HEK293T (cell line): ENCODE measurements at regions not wholly inside any gene's neighbourhood (a gene's known extent, or its start where the extent isn't known, plus 50 kb on each side); places are given as distances from the start of the nearest gene placed in this dataset.

ENCODE experiments used
- CTCF ChIA-PET: fragments of 350-600 bp; formaldehyde crosslinking; extraction: SDS; loops from one replicate; lab custom pipeline; 2021; ENCODE audit warnings: antibody characterized with exemption, inconsistent platforms; lab: Yijun Ruan, JAX
- POLR2A ChIA-PET: fragments of 350-600 bp; formaldehyde crosslinking; extraction: SDS; loops from one replicate; lab custom pipeline; 2020; ENCODE audit warnings: antibody characterized with exemption, inconsistent platforms; lab: Yijun Ruan, JAX
- DNase-seq: peaks from one replicate; pipeline ENCODE4 v3.0.0; 2012; ENCODE audit warnings: mixed read lengths; ENCODE audit errors: extremely low spot score
- ARNT ChIP-seq: fragments of 450-650 bp; IDR thresholded peaks from 2 replicates; pipeline ENCODE4 v1.6.1; 2017; ENCODE audit warnings: mild to moderate bottlenecking
- BHLHE40 ChIP-seq: fragments of 450-650 bp; IDR thresholded peaks from 2 replicates; pipeline ENCODE4 v1.6.1; 2016; ENCODE audit warnings: mild to moderate bottlenecking, moderate library complexity, borderline replicate concordance
- CTBP1 ChIP-seq: fragments of 450-650 bp; IDR thresholded peaks from 2 replicates; pipeline ENCODE4 v1.6.1; 2016; ENCODE audit warnings: borderline replicate concordance
- ELF4 ChIP-seq: fragments of 450-650 bp; IDR thresholded peaks from 2 replicates; pipeline ENCODE4 v1.6.1; 2017; ENCODE audit warnings: antibody characterized with exemption
- FOXA1 ChIP-seq: fragments of 450-650 bp; IDR thresholded peaks from 2 replicates; pipeline ENCODE4 v1.6.1; 2016; ENCODE audit warnings: mild to moderate bottlenecking
- FOXK2 ChIP-seq: fragments of 450-650 bp; IDR thresholded peaks from 2 replicates; pipeline ENCODE4 v1.6.1; 2016; ENCODE audit warnings: mild to moderate bottlenecking
- FOXM1 ChIP-seq: fragments of 450-650 bp; IDR thresholded peaks from 2 replicates; pipeline ENCODE4 v1.6.1; 2017; ENCODE audit warnings: mild to moderate bottlenecking, borderline replicate concordance
- HDGF ChIP-seq: fragments of 450-650 bp; IDR thresholded peaks from 2 replicates; pipeline ENCODE4 v1.6.1; 2017; ENCODE audit warnings: antibody characterized with exemption, borderline replicate concordance
- L3MBTL2 ChIP-seq: fragments of 450-650 bp; conservative IDR thresholded peaks from 2 replicates; pipeline ENCODE4 v1.6.1; 2016; ENCODE audit warnings: mild to moderate bottlenecking
- LEF1 ChIP-seq: fragments of 450-650 bp; IDR thresholded peaks from 2 replicates; pipeline ENCODE4 v1.6.1; 2017; ENCODE audit warnings: mild to moderate bottlenecking, borderline replicate concordance
- NFRKB ChIP-seq: fragments of 450-650 bp; IDR thresholded peaks from 2 replicates; pipeline ENCODE4 v1.6.1; 2016; ENCODE audit warnings: mild to moderate bottlenecking, moderate library complexity
- SP1 ChIP-seq: fragments of 450-650 bp; IDR thresholded peaks from 2 replicates; pipeline ENCODE4 v1.6.1; 2017
- SUZ12 ChIP-seq: fragments of 450-650 bp; IDR thresholded peaks from 2 replicates; pipeline ENCODE4 v1.6.1; 2016; ENCODE audit warnings: mild to moderate bottlenecking
- TARDBP ChIP-seq: fragments of 450-650 bp; IDR thresholded peaks from 2 replicates; pipeline ENCODE4 v1.6.1; 2016
- ZNF384 ChIP-seq: fragments of 450-650 bp; IDR thresholded peaks from 2 replicates; pipeline ENCODE4 v1.6.1; 2016
- TF ChIP-seq, protein P1 (sequence below): fragments of 450-650 bp; IDR thresholded peaks from 2 replicates; pipeline ENCODE4 v1.6.1; 2016

DNA sequence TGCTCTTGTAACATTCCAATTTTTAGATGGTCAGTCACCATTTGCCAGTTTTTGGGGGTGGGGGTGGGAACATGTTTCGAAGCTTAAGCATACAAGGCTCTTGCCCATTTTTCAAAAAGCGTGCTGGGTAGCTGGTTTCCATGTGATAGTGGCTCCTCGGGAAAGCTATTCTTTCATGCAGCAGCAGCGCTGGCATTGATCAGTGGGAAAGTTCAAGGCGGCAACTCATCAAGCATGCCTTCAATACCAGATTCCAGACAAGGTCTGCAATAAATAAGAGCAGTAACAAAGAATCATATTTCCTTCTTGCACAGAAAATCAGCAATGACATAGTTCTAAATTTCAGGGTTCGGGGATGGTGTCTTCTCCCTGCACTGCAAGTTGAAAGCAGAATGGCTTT is 133.5 kb upstream of the ONECUT1 start:
- no peak for DNase-seq
- POLR2A ChIA-PET, result no interaction called here
- CTCF ChIA-PET, result no interaction called here
- TF ChIP-seq FOXM1, result no peak
- TF ChIP-seq SP1, result no peak
- no peak for TF ChIP-seq ZNF384
- no peak for TF ChIP-seq NFRKB
- TF ChIP-seq LEF1, result no peak
- TF ChIP-seq SUZ12, result no peak
- no peak for TF ChIP-seq CTBP1
- TF ChIP-seq ELF4, result no peak
- no peak for TF ChIP-seq HDGF

DNA sequence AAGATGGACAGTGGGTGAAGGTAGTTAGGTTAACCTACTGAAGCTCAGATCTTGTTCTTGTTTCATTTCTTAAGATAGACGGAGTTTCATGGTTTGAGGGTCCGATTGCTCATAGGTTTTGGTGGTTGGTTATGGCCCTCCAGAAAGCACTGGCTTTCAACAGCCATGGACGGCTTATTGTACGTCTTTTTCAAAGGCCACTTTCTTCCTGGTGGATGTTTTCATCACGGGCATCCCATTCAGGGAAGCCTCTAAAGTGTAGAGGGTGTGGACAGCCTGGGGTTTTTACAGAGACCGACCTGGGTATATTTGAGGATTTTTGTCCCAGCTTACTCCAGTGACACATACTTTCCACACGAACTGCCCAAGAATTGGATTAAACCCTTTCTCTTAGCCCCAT is 132.7 kb upstream of the ONECUT1 start:
- DNase-seq, result no peak
- ChIA-PET POLR2A (no interaction called here), CTCF (no interaction called here)
- no peak for TF ChIP-seq L3MBTL2
- TF ChIP-seq CTBP1, result no peak
- TF ChIP-seq FOXM1, result no peak
- TF ChIP-seq ZNF384, result no peak
- no peak for TF ChIP-seq SP1
- no peak for TF ChIP-seq ELF4
- TF ChIP-seq TARDBP, result no peak
- TF ChIP-seq ARNT, result no peak
- no peak for TF ChIP-seq LEF1
- no peak for TF ChIP-seq NFRKB
- TF ChIP-seq FOXK2, result no peak
- TF ChIP-seq SUZ12, result no peak
- TF ChIP-seq, protein P1, sequence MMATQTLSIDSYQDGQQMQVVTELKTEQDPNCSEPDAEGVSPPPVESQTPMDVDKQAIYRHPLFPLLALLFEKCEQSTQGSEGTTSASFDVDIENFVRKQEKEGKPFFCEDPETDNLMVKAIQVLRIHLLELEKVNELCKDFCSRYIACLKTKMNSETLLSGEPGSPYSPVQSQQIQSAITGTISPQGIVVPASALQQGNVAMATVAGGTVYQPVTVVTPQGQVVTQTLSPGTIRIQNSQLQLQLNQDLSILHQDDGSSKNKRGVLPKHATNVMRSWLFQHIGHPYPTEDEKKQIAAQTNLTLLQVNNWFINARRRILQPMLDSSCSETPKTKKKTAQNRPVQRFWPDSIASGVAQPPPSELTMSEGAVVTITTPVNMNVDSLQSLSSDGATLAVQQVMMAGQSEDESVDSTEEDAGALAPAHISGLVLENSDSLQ, result no peak
- TF ChIP-seq FOXA1, result no peak
- no peak for TF ChIP-seq BHLHE40

GRCh38 chr15:52912172-52912571 is 122.0 kb upstream of the ONECUT1 start:
- no peak for DNase-seq
- CTCF ChIA-PET, result no interaction called here
- TF ChIP-seq SUZ12 (no peak), ZNF384 (no peak), ELF4 (no peak)
- POLR2A ChIA-PET, result no interaction called here

- TF ChIP-seq ELF4 (no peak), HDGF (no peak), CTBP1 (no peak), ARNT (no peak), SUZ12 (no peak)
- POLR2A ChIA-PET, result no interaction called here
- CTCF ChIA-PET, result no interaction called here
- DNase-seq, result no peak
Measured at GRCh38 chr15:52893338-52893737, 103.2 kb upstream of the ONECUT1 start.

DNA sequence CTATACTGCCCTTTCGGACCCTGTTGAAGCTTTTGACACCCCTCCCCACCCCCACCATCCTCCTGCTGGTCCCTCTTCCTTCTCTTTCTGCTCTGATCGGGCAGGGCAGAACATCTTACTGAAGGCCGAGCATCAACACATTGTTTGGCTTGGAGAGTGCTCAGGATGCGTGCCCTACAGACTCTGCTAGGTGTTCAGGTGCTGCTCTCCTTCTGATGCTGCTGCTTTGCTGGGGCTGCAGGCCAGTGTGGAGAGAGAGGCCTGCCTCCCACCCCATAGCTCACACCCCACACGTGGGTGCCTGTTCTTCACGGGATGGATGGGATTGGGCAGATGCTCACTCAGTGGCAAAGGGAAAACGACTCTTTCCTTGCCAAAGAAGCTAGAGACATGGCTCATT is 89.8 kb upstream of the ONECUT1 start:
- no peak for TF ChIP-seq TARDBP
- TF ChIP-seq ARNT, result no peak
- TF ChIP-seq ELF4, result no peak
- no peak for TF ChIP-seq SUZ12
- no peak for TF ChIP-seq L3MBTL2
- no peak for TF ChIP-seq ZNF384
- TF ChIP-seq FOXM1, result no peak
- TF ChIP-seq FOXA1, result no peak
- TF ChIP-seq LEF1, result no peak
- TF ChIP-seq BHLHE40, result no peak
- TF ChIP-seq SP1, result no peak
- TF ChIP-seq CTBP1, result no peak
- TF ChIP-seq HDGF, result no peak
- no peak for TF ChIP-seq NFRKB
- TF ChIP-seq FOXK2, result no peak
- TF ChIP-seq, protein P1, result no peak

GRCh38 chr15:52879145-52879544 is 89.0 kb upstream of the ONECUT1 start:
- TF ChIP-seq NFRKB (no peak), FOXM1 (no peak), L3MBTL2 (no peak), BHLHE40 (no peak), FOXK2 (no peak), ARNT (no peak), LEF1 (no peak), TARDBP (no peak)
- no peak for DNase-seq
- CTCF ChIA-PET, result no interaction called here
- POLR2A ChIA-PET, result no interaction called here

More for the DNA sequence above, 89.8 kb upstream of the ONECUT1 start:
- no peak for DNase-seq
- ChIA-PET POLR2A (interaction anchor here (0.5 kb wide), 1 partner anchor 819 kb away, joined by 3 read pairs; no protein-coding TSS in a partner anchor), CTCF (no interaction called here)

DNA sequence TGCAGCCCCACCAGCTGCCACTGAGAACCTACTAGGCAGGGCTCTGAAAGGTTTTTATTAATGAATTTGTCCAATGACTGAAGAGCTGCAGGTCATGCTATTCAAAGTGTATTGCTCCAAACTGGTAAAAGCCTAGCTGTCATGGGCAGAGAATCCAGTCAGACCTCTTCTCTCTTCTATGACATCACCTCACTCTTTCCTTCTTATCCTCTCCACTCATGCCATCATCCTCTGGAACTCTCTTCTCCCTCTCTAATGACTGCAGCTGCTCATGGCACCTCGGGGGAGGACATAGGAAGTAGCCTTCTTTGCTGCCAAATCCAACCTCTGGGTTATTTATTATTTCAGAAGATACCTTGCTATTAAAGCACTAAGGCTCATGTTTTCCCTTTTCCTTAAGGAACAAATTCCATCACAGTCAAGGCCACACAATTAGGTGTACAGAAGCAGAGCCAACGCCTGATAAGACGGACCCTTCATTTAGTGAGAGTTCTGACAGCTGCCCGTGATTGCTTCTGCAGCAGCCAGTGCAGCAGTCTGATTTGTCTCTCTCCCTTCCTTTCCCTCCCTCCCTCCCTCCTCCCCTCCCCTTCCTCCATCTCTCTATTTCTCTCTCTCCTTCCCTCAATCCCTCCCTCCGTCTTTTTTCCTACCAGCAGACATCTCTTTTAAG is 87.0 kb upstream of the ONECUT1 start:
- DNase-seq, result no peak
- CTCF ChIA-PET, result no interaction called here
- TF ChIP-seq FOXA1, result no peak
- no peak for TF ChIP-seq CTBP1
- TF ChIP-seq LEF1, result no peak
- no peak for TF ChIP-seq SP1
- no peak for TF ChIP-seq ARNT
- no peak for TF ChIP-seq ZNF384
- TF ChIP-seq L3MBTL2, result no peak
- TF ChIP-seq, protein P1, result no peak
- TF ChIP-seq BHLHE40, result no peak
- TF ChIP-seq TARDBP, result no peak

More for the DNA sequence above, 87.0 kb upstream of the ONECUT1 start:
- POLR2A ChIA-PET, result no interaction called here
